SK-N-SH treated with all-trans-retinoic acid at 6 μM for 48 hours (cell line): ENCODE measurements at regions not wholly inside any gene's neighbourhood (a gene's known extent, or its start where the extent isn't known, plus 50 kb on each side); places are given as distances from the start of the nearest gene placed in this dataset.

Experiments
- ATAC-seq: fragments of 200-7000 bp; cut with Tn5 transposase; 3 replicates; pipeline ENCODE4 v1.9.1; 2020; ENCODE audit warnings: mild to moderate bottlenecking, moderate library complexity
- ARNTL ChIP-seq: fragments of 450-650 bp; formaldehyde crosslinking; IDR thresholded peaks from 2 replicates; pipeline ENCODE4 v1.5.0; 2020; ENCODE audit warnings: low read depth, mild to moderate bottlenecking, moderate library complexity, borderline replicate concordance
- BACH2 ChIP-seq: fragments of 250-450 bp; sonication (Bioruptor Pico); IDR thresholded peaks from 2 replicates; pipeline ENCODE4 v1.9.0; 2021; ENCODE audit warnings: mild to moderate bottlenecking, borderline replicate concordance
- CREB5 ChIP-seq: fragments of 250-450 bp; sonication (Bioruptor Pico); IDR thresholded peaks from 2 replicates; pipeline ENCODE4 v1.5.1; 2020; ENCODE audit warnings: low read depth, mild to moderate bottlenecking, moderate library complexity
- CSDC2 ChIP-seq: fragments of 250-450 bp; sonication (Bioruptor Pico); IDR thresholded peaks from 2 replicates; pipeline ENCODE4 v1.5.0; 2020; ENCODE audit warnings: mild to moderate bottlenecking, moderate library complexity
- CSRNP3 ChIP-seq: fragments of 250-450 bp; sonication (Bioruptor Pico); IDR thresholded peaks from 2 replicates; pipeline ENCODE4 v1.5.1; 2021; ENCODE audit warnings: mild to moderate bottlenecking, moderate library complexity
- ESRRG ChIP-seq: fragments of 250-450 bp; sonication (Bioruptor Pico); IDR thresholded peaks from 2 replicates; pipeline ENCODE4 v1.6.1; 2021; ENCODE audit warnings: mild to moderate bottlenecking
- GLIS3 ChIP-seq: fragments of 250-450 bp; sonication (Bioruptor Pico); IDR thresholded peaks from 2 replicates; pipeline ENCODE4 v1.5.0; 2020; ENCODE audit warnings: mild to moderate bottlenecking, moderate library complexity
- ISL1 ChIP-seq: fragments of 250-450 bp; sonication (Bioruptor Pico); IDR thresholded peaks from 2 replicates; pipeline ENCODE4 v2.1.2; 2022; ENCODE audit warnings: mild to moderate bottlenecking, moderate library complexity
- OSR1 ChIP-seq: fragments of 250-450 bp; sonication (Bioruptor Pico); IDR thresholded peaks from 2 replicates; pipeline ENCODE4 v1.8.0; 2022; ENCODE audit warnings: moderate library complexity, mild to moderate bottlenecking, inconsistent platforms
- PATZ1 ChIP-seq: fragments of 250-450 bp; sonication (Bioruptor Pico); IDR thresholded peaks from 2 replicates; pipeline ENCODE4 v1.8.0; 2020; ENCODE audit warnings: mild to moderate bottlenecking, moderate library complexity, borderline replicate concordance
- POU6F1 ChIP-seq: fragments of 250-450 bp; sonication (Bioruptor Pico); IDR thresholded peaks from 2 replicates; pipeline ENCODE4 v1.8.0; 2021; ENCODE audit warnings: low read depth, mild to moderate bottlenecking, moderate library complexity, borderline replicate concordance
- PPARA ChIP-seq: fragments of 250-450 bp; sonication (Bioruptor Pico); IDR thresholded peaks from 2 replicates; pipeline ENCODE4 v1.5.0; 2020; ENCODE audit warnings: mild to moderate bottlenecking, borderline replicate concordance
- RARB ChIP-seq: fragments of 250-450 bp; sonication (Bioruptor Pico); IDR thresholded peaks from 2 replicates; pipeline ENCODE4 v1.8.0; 2021; ENCODE audit warnings: mild to moderate bottlenecking, moderate library complexity
- SNAI2 ChIP-seq: fragments of 250-450 bp; sonication (Bioruptor Pico); IDR thresholded peaks from 2 replicates; pipeline ENCODE4 v1.5.0; 2020; ENCODE audit warnings: mild to moderate bottlenecking, moderate library complexity
- TCF4 ChIP-seq: fragments of 250-450 bp; sonication (Bioruptor Pico); IDR thresholded peaks from 2 replicates; pipeline ENCODE4 v1.8.0; 2021; ENCODE audit warnings: mild to moderate bottlenecking, moderate library complexity, borderline replicate concordance
- TOX ChIP-seq: fragments of 250-450 bp; sonication (Bioruptor Pico); IDR thresholded peaks from 2 replicates; pipeline ENCODE4 v1.8.0; 2021; ENCODE audit warnings: mild to moderate bottlenecking, moderate library complexity, borderline replicate concordance
- TSHZ2 ChIP-seq: fragments of 250-450 bp; sonication (Bioruptor Pico); IDR thresholded peaks from 2 replicates; pipeline ENCODE4 v1.5.0; 2020; ENCODE audit warnings: mild to moderate bottlenecking, moderate library complexity
- ZC3H10 ChIP-seq: fragments of 250-450 bp; sonication (Bioruptor Pico); IDR thresholded peaks from 2 replicates; pipeline ENCODE4 v1.5.1; 2021; ENCODE audit warnings: mild to moderate bottlenecking, moderate library complexity
- ZFP30 ChIP-seq: fragments of 450-650 bp; formaldehyde crosslinking; IDR thresholded peaks from 2 replicates; pipeline ENCODE4 v1.5.0; 2022; ENCODE audit warnings: mild to moderate bottlenecking, moderate library complexity
- ZNF70 ChIP-seq: fragments of 450-650 bp; formaldehyde crosslinking; IDR thresholded peaks from 2 replicates; pipeline ENCODE4 v1.5.0; 2020; ENCODE audit warnings: mild to moderate bottlenecking, moderate library complexity
- ZNF8 ChIP-seq: fragments of 450-650 bp; formaldehyde crosslinking; IDR thresholded peaks from 2 replicates; pipeline ENCODE4 v1.5.0; 2020; ENCODE audit warnings: mild to moderate bottlenecking, moderate library complexity

- ATAC-seq, result no peak
- no peak for TF ChIP-seq POU6F1 (CRISPR knock-in tag)
- TF ChIP-seq ZNF70, result no peak
- TF ChIP-seq CSDC2 (CRISPR knock-in tag), result no peak
- no peak for TF ChIP-seq CREB5
- no peak for TF ChIP-seq ZNF8 (CRISPR knock-in tag)
- no peak for TF ChIP-seq PPARA
- no peak for TF ChIP-seq CSRNP3 (CRISPR knock-in tag)
- no peak for TF ChIP-seq TOX (CRISPR knock-in tag)
- TF ChIP-seq GLIS3 (CRISPR knock-in tag), result no peak
- TF ChIP-seq OSR1 (CRISPR knock-in tag), result no peak
- no peak for TF ChIP-seq ARNTL (CRISPR knock-in tag)
- no peak for TF ChIP-seq BACH2 (CRISPR knock-in tag)
- TF ChIP-seq PATZ1 (CRISPR knock-in tag), result no peak
- TF ChIP-seq TSHZ2 (CRISPR knock-in tag), result no peak
- no peak for TF ChIP-seq RARB (CRISPR knock-in tag)
- no peak for TF ChIP-seq SNAI2
- TF ChIP-seq, all 23 proteins: peak for 0
Observed at GRCh38 chr15:26024241-26024640, 161.1 kb upstream of the ATP10A start.

GRCh38 chr15:26023691-26024090 lies 160.6 kb upstream of the ATP10A start:
- TF ChIP-seq ZC3H10 (CRISPR knock-in tag) (no peak), RARB (CRISPR knock-in tag) (no peak), TOX (CRISPR knock-in tag) (no peak), OSR1 (CRISPR knock-in tag) (no peak), GLIS3 (CRISPR knock-in tag) (no peak), BACH2 (CRISPR knock-in tag) (no peak), ZFP30 (CRISPR knock-in tag) (no peak), ESRRG (CRISPR knock-in tag) (no peak), TSHZ2 (CRISPR knock-in tag) (no peak), PATZ1 (CRISPR knock-in tag) (no peak), CREB5 (no peak), PPARA (no peak), ISL1 (CRISPR knock-in tag) (no peak), ARNTL (CRISPR knock-in tag) (no peak), TCF4 (CRISPR knock-in tag) (no peak)
- ATAC-seq, result no peak
